GM04504 (cell line): ENCODE measurements at regions not wholly inside any gene's neighbourhood (a gene's known extent, or its start where the extent isn't known, plus 50 kb on each side); places are given as distances from the start of the nearest gene placed in this dataset.

Source experiments
- DNase-seq: peaks from one replicate; pipeline ENCODE4 v3.0.0-alpha.2; 2012; ENCODE audit warnings: low read depth

DNA sequence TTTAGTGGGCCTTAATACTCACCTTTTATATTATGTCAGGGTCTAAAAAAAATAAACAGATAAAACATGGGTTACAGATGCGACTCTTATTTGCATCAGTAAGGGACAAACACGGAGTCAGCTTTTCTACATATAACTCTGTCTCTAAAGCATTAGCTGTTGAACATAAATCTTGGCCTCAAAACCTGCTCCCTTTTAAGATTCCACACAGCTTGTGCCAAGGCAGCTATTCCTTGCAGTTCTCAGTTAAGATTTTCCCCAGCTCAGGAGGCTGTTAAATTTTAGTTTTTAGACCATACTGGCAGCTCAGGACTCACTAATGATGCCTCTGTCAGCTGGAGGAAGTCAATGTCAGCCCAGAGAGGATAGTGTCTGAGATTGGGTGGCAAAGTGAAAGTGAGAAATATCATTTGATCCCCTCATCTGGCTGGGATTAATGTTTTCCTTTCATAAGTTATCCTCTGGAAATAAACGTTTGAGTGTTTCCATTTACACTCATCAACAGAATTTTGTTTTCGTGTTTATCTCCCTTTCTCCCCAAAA, 287.5 kb downstream of the ELAVL2 start:
- DNase-seq: no peak

DNA sequence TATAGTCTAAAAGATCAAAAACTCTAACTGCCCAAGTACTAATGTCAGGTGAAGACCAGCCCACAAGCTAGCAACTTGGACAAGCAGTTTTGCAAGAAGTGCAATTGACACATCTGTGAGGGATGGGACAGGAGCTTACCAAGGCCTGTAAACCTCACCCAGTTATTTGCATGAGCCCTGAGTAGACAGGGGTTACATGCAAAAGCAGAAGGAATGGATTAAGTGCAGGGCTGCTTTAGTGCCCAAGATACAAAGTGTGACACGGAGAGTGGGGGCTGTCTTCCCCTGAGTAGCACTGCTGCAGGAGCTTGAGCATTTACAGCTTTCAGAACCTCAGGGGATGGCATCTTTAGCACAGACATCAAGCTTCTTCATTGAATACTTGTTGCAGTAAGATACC, 286.7 kb downstream of the ELAVL2 start:
- no peak for DNase-seq

- DNase-seq: no peak
Measured at GRCh38 chr9:23541976-23542375, 284.1 kb downstream of the ELAVL2 start.

GRCh38 chr9:23542438-23542837, 283.6 kb downstream of the ELAVL2 start:
- no peak for DNase-seq

DNA sequence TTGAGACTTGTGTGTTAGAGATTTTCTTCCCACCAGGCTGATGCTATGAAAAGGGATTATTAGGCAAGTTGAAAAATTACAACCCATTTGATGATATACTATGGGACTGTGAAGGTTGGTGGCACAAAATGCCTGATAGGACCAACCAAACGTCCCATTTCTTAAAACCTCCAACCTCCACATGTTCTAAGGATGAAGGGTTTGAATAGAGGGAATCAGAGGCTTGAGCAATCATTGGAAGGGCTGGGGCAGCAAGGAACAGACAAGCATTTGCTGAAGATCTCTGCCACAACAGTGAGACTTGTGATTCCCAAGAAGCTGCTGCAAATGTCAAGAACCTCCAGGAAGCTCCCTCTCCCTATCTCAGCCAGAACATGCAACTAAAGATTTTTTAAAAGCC, 283.1 kb downstream of the ELAVL2 start:
- DNase-seq: no peak

GRCh38 chr9:23543419-23543818, 282.6 kb downstream of the ELAVL2 start:
- no peak for DNase-seq

GRCh38 chr9:23545728-23546127, 280.3 kb downstream of the ELAVL2 start:
- DNase-seq: no peak

DNA sequence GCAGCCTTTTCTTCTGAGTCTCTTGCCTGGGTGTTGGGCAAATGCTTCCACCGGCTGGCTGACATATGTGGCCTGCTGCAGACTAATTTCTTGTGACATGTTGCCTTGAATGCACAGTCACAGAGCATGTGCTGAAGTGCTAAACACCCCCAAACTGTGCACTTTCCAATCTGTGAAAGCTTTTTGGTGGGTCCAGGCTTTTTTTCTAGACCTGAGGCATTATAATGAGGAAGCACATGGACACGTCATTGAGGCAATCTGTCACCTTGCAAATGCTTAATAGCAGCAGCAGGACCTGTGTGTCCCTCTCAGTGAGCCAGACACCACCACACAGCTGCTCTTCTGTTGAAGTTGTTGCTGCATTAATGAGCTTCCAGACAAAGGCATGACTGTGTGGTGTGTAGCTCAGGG, 274.7 kb downstream of the ELAVL2 start:
- DNase-seq: no peak

DNA sequence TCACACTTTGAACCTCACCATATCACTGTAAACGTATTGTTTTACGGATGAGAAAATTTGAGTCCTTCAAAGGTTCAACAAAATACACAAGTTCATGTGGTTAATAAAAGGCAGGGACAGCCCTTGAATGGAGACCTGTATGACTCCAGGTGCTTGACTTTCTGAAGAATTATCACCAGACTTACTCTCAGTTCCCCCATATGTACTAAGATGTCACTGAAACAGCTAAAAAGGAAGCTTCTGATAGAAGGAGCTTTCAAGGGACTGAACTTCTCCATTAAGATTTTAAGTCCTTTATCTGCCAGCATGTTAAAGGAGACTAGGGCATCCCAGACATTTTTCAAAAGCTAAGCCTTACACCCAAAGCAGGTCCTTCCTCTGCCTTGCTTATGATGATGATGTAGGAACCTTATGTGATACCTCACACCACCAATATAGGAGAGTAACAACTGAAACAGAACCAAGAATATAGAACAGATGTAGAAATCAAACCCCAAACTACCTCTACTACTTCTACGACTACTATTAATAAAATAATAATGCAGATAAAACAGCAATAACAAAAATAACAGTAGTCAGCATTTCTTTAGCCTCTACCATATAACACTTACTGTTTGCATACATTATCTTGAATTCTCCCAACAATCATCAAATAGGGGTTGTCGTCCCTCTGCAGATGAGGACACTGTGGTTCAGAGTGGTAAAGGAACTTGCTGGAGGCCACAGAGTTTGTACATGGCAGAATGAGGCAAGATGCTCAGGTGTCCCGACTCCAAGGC, 273.9 kb downstream of the ELAVL2 start:
- no peak for DNase-seq

DNA sequence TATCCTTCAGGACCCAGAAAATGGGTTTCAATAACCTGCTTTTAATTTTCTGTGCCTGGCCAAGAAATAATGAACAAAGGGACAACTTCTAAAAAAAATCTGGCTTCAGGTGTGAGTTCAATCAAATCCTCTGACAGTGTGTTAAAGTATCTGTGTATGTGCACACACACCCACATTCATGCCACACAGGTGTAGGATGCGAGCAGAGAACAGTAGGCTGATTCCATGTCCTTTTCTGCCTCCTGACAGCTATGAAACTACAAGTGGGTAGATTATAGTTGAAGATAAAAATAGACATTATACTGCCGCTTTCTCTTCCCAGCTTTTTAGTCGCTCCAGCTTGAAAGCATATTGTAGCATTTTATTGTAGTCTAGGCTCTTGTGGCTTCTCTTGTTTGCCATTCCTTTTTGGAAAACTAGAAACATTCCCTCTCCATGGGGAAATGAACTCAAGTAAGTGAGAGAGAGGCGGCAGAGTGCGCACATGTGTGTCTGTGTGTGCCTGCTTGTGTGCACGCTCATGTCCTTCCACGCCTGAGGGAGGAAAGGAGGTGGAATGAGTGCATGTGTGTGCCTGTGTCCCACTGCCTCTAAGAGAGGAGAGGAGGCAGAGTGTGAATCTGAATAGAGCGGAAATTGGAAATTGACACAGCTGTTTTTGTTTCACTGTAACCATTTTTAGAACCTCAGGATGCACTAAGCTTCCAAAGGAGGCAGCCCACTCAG, 273.0 kb downstream of the ELAVL2 start:
- no peak for DNase-seq

- no peak for DNase-seq
Measured at GRCh38 chr9:23554686-23555085, 271.4 kb downstream of the ELAVL2 start.

GRCh38 chr9:23555851-23556250, 270.2 kb downstream of the ELAVL2 start:
- no peak for DNase-seq

GRCh38 chr9:23556459-23556858, 269.6 kb downstream of the ELAVL2 start:
- no peak for DNase-seq

DNA sequence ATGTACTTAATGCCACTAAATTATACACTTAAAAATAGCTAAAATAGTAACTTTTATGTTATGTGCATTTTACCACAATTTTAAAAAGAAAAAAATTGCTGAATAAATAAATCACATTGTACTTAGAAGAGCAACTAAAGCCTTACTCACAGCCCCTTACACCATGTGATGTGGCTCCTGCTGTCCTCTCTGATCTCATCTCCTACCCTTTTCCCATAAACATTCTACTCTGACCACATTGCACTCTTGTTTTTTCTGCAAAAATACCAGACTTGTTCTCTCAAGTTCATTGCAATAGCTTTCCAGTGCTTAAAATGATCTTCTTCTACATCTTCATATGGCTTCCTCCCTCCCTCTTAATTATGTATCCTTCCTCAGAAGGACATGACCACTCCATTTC, 268.4 kb downstream of the ELAVL2 start:
- DNase-seq: no peak

DNA sequence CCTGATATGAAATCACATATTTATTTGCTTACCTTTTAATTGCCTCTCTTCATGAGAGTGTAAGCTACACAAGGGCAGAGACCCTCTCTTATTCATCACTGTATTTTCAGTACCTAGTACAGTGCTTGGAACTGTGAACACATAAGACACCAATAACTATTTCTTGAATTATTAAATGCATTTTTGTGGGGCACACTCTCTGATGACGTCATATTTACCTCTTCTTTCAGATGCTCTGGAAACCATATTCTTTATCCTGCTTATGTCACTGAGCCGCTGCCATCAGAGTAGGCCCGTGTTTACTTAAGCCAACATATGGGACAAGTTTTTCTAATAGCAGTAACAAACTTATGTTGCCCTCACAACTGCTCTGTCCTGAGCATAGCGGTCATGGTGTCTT, 266.5 kb downstream of the ELAVL2 start:
- no peak for DNase-seq

- DNase-seq: no peak
Measured at GRCh38 chr9:23563517-23563916, 262.5 kb downstream of the ELAVL2 start.

DNA sequence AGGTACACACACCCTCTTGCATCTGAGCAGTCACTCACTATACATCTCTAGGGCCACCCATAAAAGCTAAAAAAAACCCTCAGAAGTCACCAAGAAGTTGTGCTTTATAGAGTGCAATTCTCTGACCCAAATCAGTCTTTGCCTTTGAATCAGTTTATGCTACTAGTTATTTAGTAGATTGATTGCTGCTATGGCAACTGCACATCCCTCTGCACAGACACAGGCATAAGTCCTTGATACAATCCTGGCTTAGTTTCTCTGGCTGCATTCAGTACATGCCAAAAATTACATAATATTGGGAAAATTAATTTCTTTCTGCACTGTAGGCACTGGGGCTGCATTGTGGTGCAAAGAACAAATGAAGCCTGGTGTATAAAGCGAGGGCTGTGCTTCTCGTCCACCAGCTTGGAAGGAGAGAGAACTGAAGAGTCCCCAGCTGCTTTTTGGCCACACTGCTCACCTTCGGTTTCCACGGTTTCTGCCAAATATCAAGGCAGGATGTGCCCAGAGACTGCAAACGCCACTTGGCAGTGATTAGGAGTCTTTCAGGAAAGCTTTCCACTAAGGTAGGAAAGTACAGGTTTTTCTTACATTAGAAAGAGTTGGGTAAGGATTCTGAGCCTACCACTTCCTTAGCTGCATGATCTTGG, 258.4 kb downstream of the ELAVL2 start:
- DNase-seq: no peak

DNA sequence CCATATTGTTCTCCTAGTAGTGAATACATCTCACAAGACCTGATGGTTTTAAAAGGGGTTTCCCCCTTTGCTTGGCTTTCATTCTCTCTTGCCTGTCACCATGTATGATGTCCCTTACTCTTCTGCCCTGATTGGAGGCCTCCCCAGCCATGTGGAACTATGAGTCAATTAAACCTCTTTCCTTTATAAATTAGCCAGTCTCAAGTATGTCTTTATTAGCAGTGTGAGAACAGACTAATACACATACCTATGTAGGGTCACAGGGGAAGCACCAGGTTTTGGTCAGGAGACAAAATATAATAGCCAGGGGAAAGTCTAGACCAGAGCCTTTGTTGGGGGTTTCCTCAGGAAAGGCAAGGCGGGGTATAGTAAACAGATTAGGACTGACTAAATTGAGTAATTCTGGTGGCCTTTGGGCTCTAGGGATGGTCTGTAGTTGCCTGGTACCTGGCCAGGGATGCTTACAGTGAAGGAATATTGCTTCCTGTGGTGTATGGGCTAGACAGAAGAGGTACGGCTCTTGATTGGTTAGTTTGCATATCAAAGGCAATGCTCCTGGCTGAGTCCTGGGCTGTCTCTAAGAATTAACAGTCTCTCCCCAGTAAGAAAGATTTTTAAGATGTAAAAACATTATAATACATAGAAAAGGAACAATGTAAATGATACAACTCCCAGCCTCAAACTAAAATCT, 254.5 kb downstream of the ELAVL2 start:
- DNase-seq: no peak

DNA sequence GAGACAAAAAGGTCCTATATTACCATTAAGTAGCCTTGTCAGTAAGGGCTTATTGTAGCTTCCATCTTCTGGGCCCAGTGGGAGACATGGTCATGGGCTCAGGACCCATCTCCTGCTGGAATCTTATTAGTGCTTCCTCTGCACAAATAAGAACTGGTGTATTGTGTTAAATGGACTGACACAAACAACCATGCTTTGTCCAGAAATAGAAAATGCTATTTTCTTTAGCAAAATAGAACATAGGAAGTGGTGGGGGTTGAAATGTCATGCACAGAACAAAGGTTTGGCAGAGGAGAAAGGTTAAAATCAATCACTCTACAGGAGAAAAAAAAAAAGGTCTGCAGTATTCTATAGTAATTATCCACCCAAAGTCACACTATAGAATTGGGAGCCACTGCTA, 252.2 kb downstream of the ELAVL2 start:
- no peak for DNase-seq

- no peak for DNase-seq
Measured at GRCh38 chr9:23577611-23578010, 248.4 kb downstream of the ELAVL2 start.

DNA sequence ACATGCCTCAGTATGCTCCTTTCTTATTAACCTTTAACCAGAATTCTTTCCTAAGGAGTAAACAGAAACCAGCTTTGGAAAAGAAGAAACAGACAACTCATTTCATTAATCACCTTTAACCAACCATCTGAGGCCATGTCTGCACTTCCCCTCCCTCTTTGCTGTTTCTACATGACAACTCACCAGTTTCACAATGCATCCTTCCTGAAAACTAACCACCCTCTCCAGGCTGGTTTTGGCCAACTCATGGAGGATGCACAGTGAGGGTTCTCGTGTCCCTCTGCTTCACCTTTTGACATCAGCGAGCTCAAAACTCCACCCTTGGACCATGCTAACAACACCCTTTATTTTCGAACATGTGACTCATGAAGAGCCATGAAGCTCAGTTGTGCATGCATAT, 244.1 kb downstream of the ELAVL2 start:
- no peak for DNase-seq

DNA sequence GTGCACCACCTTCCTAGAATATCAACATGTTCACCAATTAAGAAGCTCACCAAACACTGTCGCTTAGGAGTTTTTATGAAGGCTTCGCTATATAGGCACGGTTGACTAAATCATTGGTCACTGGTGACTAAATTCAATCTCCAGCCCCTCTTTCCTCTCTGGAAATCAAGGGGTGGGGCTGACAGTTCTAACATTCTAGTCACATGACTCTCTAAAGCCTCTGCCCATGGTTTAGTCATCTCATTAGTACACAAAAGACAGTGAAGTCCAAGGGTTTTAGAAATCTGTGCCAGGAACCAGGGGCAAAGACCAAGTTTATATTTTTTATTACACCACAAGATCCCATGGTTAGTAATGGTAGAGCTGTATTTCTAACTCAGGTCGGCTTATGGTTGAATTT, 243.2 kb downstream of the ELAVL2 start:
- DNase-seq: no peak
